Stomach (tissue), 4 donors: ENCODE measurements at regions not wholly inside any gene's neighbourhood (a gene's known extent, or its start where the extent isn't known, plus 50 kb on each side); places are given as distances from the start of the nearest gene placed in this dataset.

ENCODE experiments used
- CTCF ChIP-seq, 7 experiments: fragments of 450-650 bp in 4 of 7; fragments of 200-600 bp in 3 of 7; sonication (generic) in 3 of 7; IDR thresholded peaks; one replicate each; pipeline ENCODE4 v1.5.1; 2016 to 2019; ENCODE audit warnings: antibody characterized with exemption in 7 of 7, control low read depth in 2 of 7, mild to moderate bottlenecking in 1 of 7
- EP300 ChIP-seq: sonication (generic); formaldehyde crosslinking; IDR thresholded peaks from one replicate; pipeline ENCODE4 v1.6.1; 2017; ENCODE audit warnings: antibody characterized with exemption
- POLR2A ChIP-seq, 4 donors: fragments of 450-650 bp; IDR thresholded peaks; one replicate each; pipeline ENCODE4 v1.6.1; 2016; ENCODE audit warnings: antibody characterized with exemption in 4 of 4, control low read depth in 2 of 4, mild to moderate bottlenecking in 1 of 4, moderate library complexity in 1 of 4
- POLR2AphosphoS5 ChIP-seq, 3 donors: sonication (generic); formaldehyde crosslinking; IDR thresholded peaks; one replicate each; pipeline ENCODE4 v1.6.1; 2016; ENCODE audit warnings: antibody characterized with exemption in 3 of 3

- TF ChIP-seq POLR2A (IDR thresholded peaks at IDR 0.05): no peak
- TF ChIP-seq POLR2AphosphoS5 (IDR thresholded peaks at IDR 0.05): no peak
- no peak for TF ChIP-seq CTCF (IDR thresholded peaks at IDR 0.05)
- TF ChIP-seq EP300: no peak
Observed at GRCh38 chr15:97014001-97014400, 683.5 kb downstream of the NR2F2 start.
